ENCODE measurements at regions not wholly inside any gene's neighbourhood (a gene's known extent, or its start where the extent isn't known, plus 50 kb on each side); places are given as distances from the start of the nearest gene placed in this dataset.

DNA sequence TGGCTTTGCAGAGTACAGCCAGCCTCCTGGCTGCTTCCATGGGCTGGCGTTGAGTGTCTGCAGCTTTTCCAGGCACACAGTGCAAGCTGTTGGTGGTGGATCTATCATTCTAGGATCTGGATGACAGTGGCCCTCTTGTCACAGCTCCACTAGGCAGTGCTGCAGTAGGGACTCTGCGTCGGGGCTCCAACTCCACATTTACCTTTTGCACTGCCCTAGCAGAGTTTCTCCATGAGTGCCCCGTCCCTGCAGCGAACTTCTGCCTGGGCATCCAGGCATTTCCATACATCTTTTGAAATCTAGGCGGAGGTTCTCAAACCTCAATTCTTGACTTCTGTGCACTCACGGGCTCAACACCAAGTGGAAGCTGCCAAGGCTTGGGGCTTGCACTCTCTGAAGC, 1697.3 kb upstream of the MIR17HG start (continued):
- TF ChIP-seq, protein P1, sequence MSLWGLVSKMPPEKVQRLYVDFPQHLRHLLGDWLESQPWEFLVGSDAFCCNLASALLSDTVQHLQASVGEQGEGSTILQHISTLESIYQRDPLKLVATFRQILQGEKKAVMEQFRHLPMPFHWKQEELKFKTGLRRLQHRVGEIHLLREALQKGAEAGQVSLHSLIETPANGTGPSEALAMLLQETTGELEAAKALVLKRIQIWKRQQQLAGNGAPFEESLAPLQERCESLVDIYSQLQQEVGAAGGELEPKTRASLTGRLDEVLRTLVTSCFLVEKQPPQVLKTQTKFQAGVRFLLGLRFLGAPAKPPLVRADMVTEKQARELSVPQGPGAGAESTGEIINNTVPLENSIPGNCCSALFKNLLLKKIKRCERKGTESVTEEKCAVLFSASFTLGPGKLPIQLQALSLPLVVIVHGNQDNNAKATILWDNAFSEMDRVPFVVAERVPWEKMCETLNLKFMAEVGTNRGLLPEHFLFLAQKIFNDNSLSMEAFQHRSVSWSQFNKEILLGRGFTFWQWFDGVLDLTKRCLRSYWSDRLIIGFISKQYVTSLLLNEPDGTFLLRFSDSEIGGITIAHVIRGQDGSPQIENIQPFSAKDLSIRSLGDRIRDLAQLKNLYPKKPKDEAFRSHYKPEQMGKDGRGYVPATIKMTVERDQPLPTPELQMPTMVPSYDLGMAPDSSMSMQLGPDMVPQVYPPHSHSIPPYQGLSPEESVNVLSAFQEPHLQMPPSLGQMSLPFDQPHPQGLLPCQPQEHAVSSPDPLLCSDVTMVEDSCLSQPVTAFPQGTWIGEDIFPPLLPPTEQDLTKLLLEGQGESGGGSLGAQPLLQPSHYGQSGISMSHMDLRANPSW (CRISPR knock-in tag; conservative IDR thresholded peaks at IDR 0.05; ENCODE audit: low read depth) = no peak

DNA sequence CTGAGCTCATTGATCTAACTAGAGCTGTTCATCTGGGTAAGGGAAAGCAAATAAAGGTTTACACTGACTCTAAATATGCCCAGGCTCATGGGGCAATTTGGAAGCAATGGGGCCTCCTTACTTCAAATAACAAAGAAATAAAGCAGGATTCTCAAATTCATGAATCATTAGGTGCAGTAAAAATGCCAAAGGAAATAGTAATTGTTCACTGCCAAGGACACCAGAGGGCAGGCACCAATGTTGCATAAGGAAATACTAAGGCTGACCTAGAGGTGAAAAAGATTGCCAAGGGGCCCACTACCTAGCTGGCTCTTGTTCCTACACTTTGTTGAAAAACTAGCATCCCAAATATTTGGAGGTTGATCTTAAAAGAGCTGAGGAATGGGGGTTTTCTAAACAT, 1686.7 kb upstream of the MIR17HG start:
- Mint-ChIP-seq H3K36me3 (no peaks in the 10 kb centered on the region), H3K9me3 (peaks cover 28% of the 10 kb centered on the region), H3K4me1 (no peaks in the 10 kb centered on the region), H3K27me3 (ENCODE audit: low read depth) (no peaks in the 10 kb centered on the region), H3K27ac (no peak overlapping the region), H3K4me3 (no peak overlapping the region)
- no peak for DNase-seq (ENCODE audit: low spot score)
- no peak for ATAC-seq
- ChIA-PET POLR2A (no interaction called here), CTCF (no interaction called here)
- TF ChIP-seq OVOL2 (CRISPR knock-in tag; IDR thresholded peaks at IDR 0.05; ENCODE audit: borderline replicate concordance) (no peak), MXD4 (CRISPR knock-in tag; IDR thresholded peaks at IDR 0.05; ENCODE audit: borderline replicate concordance) (no peak), PRRX2 (CRISPR knock-in tag; IDR thresholded peaks at IDR 0.05) (no peak), TEAD1 (CRISPR knock-in tag; IDR thresholded peaks at IDR 0.05) (no peak), ZNF232 (CRISPR knock-in tag; IDR thresholded peaks at IDR 0.05) (no peak), EMX1 (CRISPR knock-in tag; IDR thresholded peaks at IDR 0.05) (no peak), ZNF121 (CRISPR knock-in tag; IDR thresholded peaks at IDR 0.05) (no peak), ESRRA (CRISPR knock-in tag; IDR thresholded peaks at IDR 0.05; ENCODE audit: borderline replicate concordance) (no peak), ZNF219 (CRISPR knock-in tag; IDR thresholded peaks at IDR 0.05; ENCODE audit: borderline replicate concordance) (no peak)
- TF ChIP-seq, protein P2, sequence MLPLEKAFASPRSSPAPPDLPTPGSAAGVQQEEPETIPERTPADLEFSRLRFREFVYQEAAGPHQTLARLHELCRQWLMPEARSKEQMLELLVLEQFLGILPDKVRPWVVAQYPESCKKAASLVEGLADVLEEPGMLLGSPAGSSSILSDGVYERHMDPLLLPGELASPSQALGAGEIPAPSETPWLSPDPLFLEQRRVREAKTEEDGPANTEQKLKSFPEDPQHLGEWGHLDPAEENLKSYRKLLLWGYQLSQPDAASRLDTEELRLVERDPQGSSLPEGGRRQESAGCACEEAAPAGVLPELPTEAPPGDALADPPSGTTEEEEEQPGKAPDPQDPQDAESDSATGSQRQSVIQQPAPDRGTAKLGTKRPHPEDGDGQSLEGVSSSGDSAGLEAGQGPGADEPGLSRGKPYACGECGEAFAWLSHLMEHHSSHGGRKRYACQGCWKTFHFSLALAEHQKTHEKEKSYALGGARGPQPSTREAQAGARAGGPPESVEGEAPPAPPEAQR (CRISPR knock-in tag; IDR thresholded peaks at IDR 0.05) = no peak
- TF ChIP-seq, protein P3, sequence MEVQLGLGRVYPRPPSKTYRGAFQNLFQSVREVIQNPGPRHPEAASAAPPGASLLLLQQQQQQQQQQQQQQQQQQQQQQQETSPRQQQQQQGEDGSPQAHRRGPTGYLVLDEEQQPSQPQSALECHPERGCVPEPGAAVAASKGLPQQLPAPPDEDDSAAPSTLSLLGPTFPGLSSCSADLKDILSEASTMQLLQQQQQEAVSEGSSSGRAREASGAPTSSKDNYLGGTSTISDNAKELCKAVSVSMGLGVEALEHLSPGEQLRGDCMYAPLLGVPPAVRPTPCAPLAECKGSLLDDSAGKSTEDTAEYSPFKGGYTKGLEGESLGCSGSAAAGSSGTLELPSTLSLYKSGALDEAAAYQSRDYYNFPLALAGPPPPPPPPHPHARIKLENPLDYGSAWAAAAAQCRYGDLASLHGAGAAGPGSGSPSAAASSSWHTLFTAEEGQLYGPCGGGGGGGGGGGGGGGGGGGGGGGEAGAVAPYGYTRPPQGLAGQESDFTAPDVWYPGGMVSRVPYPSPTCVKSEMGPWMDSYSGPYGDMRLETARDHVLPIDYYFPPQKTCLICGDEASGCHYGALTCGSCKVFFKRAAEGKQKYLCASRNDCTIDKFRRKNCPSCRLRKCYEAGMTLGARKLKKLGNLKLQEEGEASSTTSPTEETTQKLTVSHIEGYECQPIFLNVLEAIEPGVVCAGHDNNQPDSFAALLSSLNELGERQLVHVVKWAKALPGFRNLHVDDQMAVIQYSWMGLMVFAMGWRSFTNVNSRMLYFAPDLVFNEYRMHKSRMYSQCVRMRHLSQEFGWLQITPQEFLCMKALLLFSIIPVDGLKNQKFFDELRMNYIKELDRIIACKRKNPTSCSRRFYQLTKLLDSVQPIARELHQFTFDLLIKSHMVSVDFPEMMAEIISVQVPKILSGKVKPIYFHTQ (CRISPR knock-in tag; IDR thresholded peaks at IDR 0.05) = no peak
- TF ChIP-seq, protein P4, sequence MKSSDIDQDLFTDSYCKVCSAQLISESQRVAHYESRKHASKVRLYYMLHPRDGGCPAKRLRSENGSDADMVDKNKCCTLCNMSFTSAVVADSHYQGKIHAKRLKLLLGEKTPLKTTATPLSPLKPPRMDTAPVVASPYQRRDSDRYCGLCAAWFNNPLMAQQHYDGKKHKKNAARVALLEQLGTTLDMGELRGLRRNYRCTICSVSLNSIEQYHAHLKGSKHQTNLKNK (CRISPR knock-in tag; IDR thresholded peaks at IDR 0.05) = no peak
- TF ChIP-seq, protein P5, sequence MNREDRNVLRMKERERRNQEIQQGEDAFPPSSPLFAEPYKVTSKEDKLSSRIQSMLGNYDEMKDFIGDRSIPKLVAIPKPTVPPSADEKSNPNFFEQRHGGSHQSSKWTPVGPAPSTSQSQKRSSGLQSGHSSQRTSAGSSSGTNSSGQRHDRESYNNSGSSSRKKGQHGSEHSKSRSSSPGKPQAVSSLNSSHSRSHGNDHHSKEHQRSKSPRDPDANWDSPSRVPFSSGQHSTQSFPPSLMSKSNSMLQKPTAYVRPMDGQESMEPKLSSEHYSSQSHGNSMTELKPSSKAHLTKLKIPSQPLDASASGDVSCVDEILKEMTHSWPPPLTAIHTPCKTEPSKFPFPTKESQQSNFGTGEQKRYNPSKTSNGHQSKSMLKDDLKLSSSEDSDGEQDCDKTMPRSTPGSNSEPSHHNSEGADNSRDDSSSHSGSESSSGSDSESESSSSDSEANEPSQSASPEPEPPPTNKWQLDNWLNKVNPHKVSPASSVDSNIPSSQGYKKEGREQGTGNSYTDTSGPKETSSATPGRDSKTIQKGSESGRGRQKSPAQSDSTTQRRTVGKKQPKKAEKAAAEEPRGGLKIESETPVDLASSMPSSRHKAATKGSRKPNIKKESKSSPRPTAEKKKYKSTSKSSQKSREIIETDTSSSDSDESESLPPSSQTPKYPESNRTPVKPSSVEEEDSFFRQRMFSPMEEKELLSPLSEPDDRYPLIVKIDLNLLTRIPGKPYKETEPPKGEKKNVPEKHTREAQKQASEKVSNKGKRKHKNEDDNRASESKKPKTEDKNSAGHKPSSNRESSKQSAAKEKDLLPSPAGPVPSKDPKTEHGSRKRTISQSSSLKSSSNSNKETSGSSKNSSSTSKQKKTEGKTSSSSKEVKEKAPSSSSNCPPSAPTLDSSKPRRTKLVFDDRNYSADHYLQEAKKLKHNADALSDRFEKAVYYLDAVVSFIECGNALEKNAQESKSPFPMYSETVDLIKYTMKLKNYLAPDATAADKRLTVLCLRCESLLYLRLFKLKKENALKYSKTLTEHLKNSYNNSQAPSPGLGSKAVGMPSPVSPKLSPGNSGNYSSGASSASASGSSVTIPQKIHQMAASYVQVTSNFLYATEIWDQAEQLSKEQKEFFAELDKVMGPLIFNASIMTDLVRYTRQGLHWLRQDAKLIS (CRISPR knock-in tag; IDR thresholded peaks at IDR 0.05; ENCODE audit: borderline replicate concordance) = no peak
